PC-3 (cell line): ENCODE measurements at regions not wholly inside any gene's neighbourhood (a gene's known extent, or its start where the extent isn't known, plus 50 kb on each side); places are given as distances from the start of the nearest gene placed in this dataset.

Experiments
- ATAC-seq: fragments of 200-7000 bp; cut with Tn5 transposase; 2 replicates; pipeline ENCODE4 v1.9.1; 2020; ENCODE audit warnings: mild to moderate bottlenecking, moderate library complexity
- BruUV-seq: library from RNA; stranded (reverse); fragments of 400-500 nt; replicated peaks from 2 replicates; lab custom pipeline; 2021; lab: Mats Ljungman, UMichigan
- CTCF ChIA-PET: fragments of 300-600 bp; sonication (Branson Sonifier 250); formaldehyde crosslinking; loops from one replicate; lab custom pipeline; 2022; ENCODE audit warnings: antibody characterized with exemption; lab: Charles Lee
- POLR2A ChIA-PET: fragments of 300-600 bp; sonication (Branson Sonifier 250); formaldehyde crosslinking; loops from one replicate; lab custom pipeline; 2022; ENCODE audit warnings: antibody characterized with exemption; ENCODE audit not compliant: unreplicated experiment; lab: Charles Lee
- DNase-seq: peaks from one replicate; pipeline ENCODE4 v3.0.0-alpha.2; 2015
- H2AFZ ChIP-seq: fragments of 300-600 bp; sonication (generic); 2 replicates; pipeline ENCODE4 v1.6.0; 2016; ENCODE audit warnings: antibody characterized with exemption, low read length
- H3F3A ChIP-seq: fragments of 300-600 bp; sonication (generic); one replicate; pipeline ENCODE4 v1.6.0; 2017; ENCODE audit warnings: antibody characterized with exemption, low read length, control low read depth, mild to moderate bottlenecking; ENCODE audit not compliant: unreplicated experiment
- H3K27ac ChIP-seq: fragments of 300-600 bp; sonication (generic); 2 replicates; pipeline ENCODE4 v1.5.1; 2016; ENCODE audit warnings: mild to moderate bottlenecking, low read length
- H3K27me3 ChIP-seq: fragments of 300-600 bp; sonication (generic); 2 replicates; pipeline ENCODE4 v1.6.1; 2016; ENCODE audit warnings: low read length, mixed read lengths
- H3K36me3 ChIP-seq: fragments of 300-600 bp; sonication (generic); 2 replicates; pipeline ENCODE4 v1.6.1; 2016; ENCODE audit warnings: low read depth, mixed run types, low read length, mixed read lengths
- H3K4me1 ChIP-seq: fragments of 300-600 bp; sonication (generic); 2 replicates; pipeline ENCODE4 v1.5.1; 2016; ENCODE audit warnings: low read length; ENCODE audit not compliant: insufficient read depth
- H3K4me2 ChIP-seq: fragments of 300-600 bp; sonication (generic); 2 replicates; pipeline ENCODE4 v1.6.0; 2016; ENCODE audit warnings: low read length
- H3K4me3 ChIP-seq: fragments of 300-600 bp; sonication (generic); 2 replicates; pipeline ENCODE4 v1.5.1; 2016; ENCODE audit warnings: mild to moderate bottlenecking, low read length, mixed read lengths
- H3K79me2 ChIP-seq: fragments of 300-600 bp; sonication (generic); 2 replicates; pipeline ENCODE4 v1.6.1; 2017; ENCODE audit warnings: low read length, mixed read lengths
- H3K9ac ChIP-seq: fragments of 300-600 bp; sonication (generic); 2 replicates; pipeline ENCODE4 v1.6.0; 2016; ENCODE audit warnings: mild to moderate bottlenecking, low read length
- H3K9me2 ChIP-seq: fragments of 300-600 bp; sonication (generic); replicated peaks from 2 replicates; pipeline ENCODE4 v1.6.1; 2016; ENCODE audit warnings: mixed run types, low read length, mixed read lengths
- H3K9me3 ChIP-seq: fragments of 300-600 bp; sonication (generic); 2 replicates; pipeline ENCODE4 v1.6.1; 2016; ENCODE audit warnings: low read length, mixed read lengths
- H4K20me1 ChIP-seq: fragments of 300-600 bp; sonication (generic); 2 replicates; pipeline ENCODE4 v1.6.1; 2016; ENCODE audit warnings: low read length, mixed read lengths
- EZH2 ChIP-seq: fragments of 300-600 bp; sonication (generic); IDR thresholded peaks from one replicate; pipeline ENCODE4 v1.6.1; 2017; ENCODE audit warnings: antibody characterized with exemption, mild to moderate bottlenecking, low read length; ENCODE audit not compliant: unreplicated experiment
- EZH2phosphoT487 ChIP-seq: fragments of 300-600 bp; sonication (generic); IDR thresholded peaks from 2 replicates; pipeline ENCODE4 v1.6.1; 2018; ENCODE audit warnings: mild to moderate bottlenecking, antibody characterized with exemption, low read length, borderline replicate concordance
- intact Hi-C: fragments of 100-400 bp; cut with micrococcal nuclease; formaldehyde crosslinking; loops from 2 replicates; pipeline ENCODE4 v1.9.0; 2023
- TF ChIP-seq, protein P1 (sequence below): fragments of 300-600 bp; sonication (generic); conservative IDR thresholded peaks from 2 replicates; pipeline ENCODE4 v1.5.1; 2017; ENCODE audit warnings: antibody characterized with exemption, low read depth, mild to moderate bottlenecking, low read length

- CTCF ChIA-PET: no interaction called here
- no peak overlapping the region for H3K9ac ChIP-seq
- no peaks in the 10 kb centered on the region for H3K27me3 ChIP-seq
- H3K9me2 ChIP-seq: no peaks in the 10 kb centered on the region
- H3K27ac ChIP-seq: no peak overlapping the region
- TF ChIP-seq, protein P1, sequence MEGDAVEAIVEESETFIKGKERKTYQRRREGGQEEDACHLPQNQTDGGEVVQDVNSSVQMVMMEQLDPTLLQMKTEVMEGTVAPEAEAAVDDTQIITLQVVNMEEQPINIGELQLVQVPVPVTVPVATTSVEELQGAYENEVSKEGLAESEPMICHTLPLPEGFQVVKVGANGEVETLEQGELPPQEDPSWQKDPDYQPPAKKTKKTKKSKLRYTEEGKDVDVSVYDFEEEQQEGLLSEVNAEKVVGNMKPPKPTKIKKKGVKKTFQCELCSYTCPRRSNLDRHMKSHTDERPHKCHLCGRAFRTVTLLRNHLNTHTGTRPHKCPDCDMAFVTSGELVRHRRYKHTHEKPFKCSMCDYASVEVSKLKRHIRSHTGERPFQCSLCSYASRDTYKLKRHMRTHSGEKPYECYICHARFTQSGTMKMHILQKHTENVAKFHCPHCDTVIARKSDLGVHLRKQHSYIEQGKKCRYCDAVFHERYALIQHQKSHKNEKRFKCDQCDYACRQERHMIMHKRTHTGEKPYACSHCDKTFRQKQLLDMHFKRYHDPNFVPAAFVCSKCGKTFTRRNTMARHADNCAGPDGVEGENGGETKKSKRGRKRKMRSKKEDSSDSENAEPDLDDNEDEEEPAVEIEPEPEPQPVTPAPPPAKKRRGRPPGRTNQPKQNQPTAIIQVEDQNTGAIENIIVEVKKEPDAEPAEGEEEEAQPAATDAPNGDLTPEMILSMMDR: no peak
- TF ChIP-seq EZH2 (no peak), EZH2phosphoT487 (no peak)
- no peaks in the 10 kb centered on the region for H3K79me2 ChIP-seq
- no peak overlapping the region for H3K4me2 ChIP-seq
- no peak overlapping the region for H3K4me3 ChIP-seq
- ATAC-seq (no peak), DNase-seq (no peak)
- intact Hi-C loops: no loop called here
- POLR2A ChIA-PET: no interaction called here
- no peaks in the 10 kb centered on the region for H3K36me3 ChIP-seq
- no peaks in the 10 kb centered on the region for H3K4me1 ChIP-seq
- no peak overlapping the region for H2AFZ ChIP-seq
- H3F3A ChIP-seq: no peaks in the 10 kb centered on the region
- no peaks in the 10 kb centered on the region for H3K9me3 ChIP-seq
- no TSS peak for BruUV-seq
- no peaks in the 10 kb centered on the region for H4K20me1 ChIP-seq
These were observed 69.0 kb upstream of the CITED2 start for GRCh38 chr6:139443231-139444112.

- no peak overlapping the region for H3K27ac ChIP-seq
- CTCF ChIA-PET: no interaction called here
These were observed 67.8 kb upstream of the CITED2 start for GRCh38 chr6:139442188-139442671.

More at GRCh38 chr6:139442188-139442671, 67.8 kb upstream of the CITED2 start:
- no peaks in the 10 kb centered on the region for H3K27me3 ChIP-seq
- H3K9ac ChIP-seq: no peak overlapping the region
- peaks cover 2% of the 10 kb centered on the region; the same call in 1 of the 2 replicates for H3K4me1 ChIP-seq
- H3K4me3 ChIP-seq: no peak overlapping the region
- H3K9me3 ChIP-seq: no peaks in the 10 kb centered on the region
- no peaks in the 10 kb centered on the region for H3K9me2 ChIP-seq
- H3F3A ChIP-seq: no peaks in the 10 kb centered on the region
- BruUV-seq: no TSS peak
- ATAC-seq (no peak), DNase-seq (no peak)
- no peaks in the 10 kb centered on the region for H3K36me3 ChIP-seq
- intact Hi-C loops: no loop called here
- H3K79me2 ChIP-seq: no peaks in the 10 kb centered on the region
- TF ChIP-seq EZH2: no peak
- TF ChIP-seq EZH2phosphoT487: no peak
- TF ChIP-seq, protein P1: no peak
- H4K20me1 ChIP-seq: no peaks in the 10 kb centered on the region
- POLR2A ChIA-PET: no interaction called here
- no peak overlapping the region for H2AFZ ChIP-seq
- H3K4me2 ChIP-seq: no peak overlapping the region
